ENCODE measurements at regions not wholly inside any gene's neighbourhood (a gene's known extent, or its start where the extent isn't known, plus 50 kb on each side); places are given as distances from the start of the nearest gene placed in this dataset.

- TF ChIP-seq RAD21 (IDR thresholded peaks at IDR 0.05; ENCODE audit: low read depth) = no peak
- TF ChIP-seq CEBPB (IDR thresholded peaks at IDR 0.05) = no peak
- TF ChIP-seq NFIC (IDR thresholded peaks at IDR 0.05) = no peak
- no peak for TF ChIP-seq TEAD4 (IDR thresholded peaks at IDR 0.05)
- no peak for TF ChIP-seq EP300 (IDR thresholded peaks at IDR 0.05; ENCODE audit: borderline replicate concordance)
- no peak for TF ChIP-seq REST (IDR thresholded peaks at IDR 0.05; ENCODE audit: low read depth)
- no peak for TF ChIP-seq YY1 (IDR thresholded peaks at IDR 0.05; ENCODE audit: low read depth)
- no peak for TF ChIP-seq TCF12 (IDR thresholded peaks at IDR 0.05; ENCODE audit: low read depth)
- no peak for TF ChIP-seq TAF1 (IDR thresholded peaks at IDR 0.05; ENCODE audit: low read depth)
- no peak for TF ChIP-seq MAX (IDR thresholded peaks at IDR 0.05)
- TF ChIP-seq EGR1 (IDR thresholded peaks at IDR 0.05) = no peak
- no peak for TF ChIP-seq USF1 (IDR thresholded peaks at IDR 0.05)
- TF ChIP-seq CREB1 (IDR thresholded peaks at IDR 0.05; ENCODE audit: low read depth) = no peak
Observed at GRCh38 chr14:28161040-28161439, 605.5 kb upstream of the FOXG1 start.

- TF ChIP-seq EGR1 (IDR thresholded peaks at IDR 0.05) (no peak), ZBTB7A (IDR thresholded peaks at IDR 0.05; ENCODE audit: low read depth) (no peak), REST (IDR thresholded peaks at IDR 0.05; ENCODE audit: low read depth) (no peak), MAX (IDR thresholded peaks at IDR 0.05) (no peak), YY1 (IDR thresholded peaks at IDR 0.05; ENCODE audit: low read depth) (no peak), EP300 (IDR thresholded peaks at IDR 0.05; ENCODE audit: borderline replicate concordance) (no peak)
Observed at GRCh38 chr14:28163233-28163632, 603.4 kb upstream of the FOXG1 start.

GRCh38 chr14:28163897-28164296 is 602.7 kb upstream of the FOXG1 start:
- TF ChIP-seq EP300 (IDR thresholded peaks at IDR 0.05; ENCODE audit: borderline replicate concordance) = no peak
- no peak for TF ChIP-seq USF1 (IDR thresholded peaks at IDR 0.05)
- no peak for TF ChIP-seq NFIC (IDR thresholded peaks at IDR 0.05)
- no peak for TF ChIP-seq TCF12 (IDR thresholded peaks at IDR 0.05; ENCODE audit: low read depth)
- no peak for TF ChIP-seq TAF1 (IDR thresholded peaks at IDR 0.05; ENCODE audit: low read depth)
- TF ChIP-seq FOXM1 (IDR thresholded peaks at IDR 0.05; ENCODE audit: borderline replicate concordance, low read depth) = no peak
- no peak for TF ChIP-seq TEAD4 (IDR thresholded peaks at IDR 0.05)
- no peak for TF ChIP-seq MAX (IDR thresholded peaks at IDR 0.05)
- no peak for TF ChIP-seq EGR1 (IDR thresholded peaks at IDR 0.05)
- no peak for TF ChIP-seq RAD21 (IDR thresholded peaks at IDR 0.05; ENCODE audit: low read depth)
- TF ChIP-seq ZBTB7A (IDR thresholded peaks at IDR 0.05; ENCODE audit: low read depth) = no peak
- no peak for TF ChIP-seq REST (IDR thresholded peaks at IDR 0.05; ENCODE audit: low read depth)
- TF ChIP-seq CEBPB (IDR thresholded peaks at IDR 0.05) = no peak
- no peak for TF ChIP-seq CREB1 (IDR thresholded peaks at IDR 0.05; ENCODE audit: low read depth)
- TF ChIP-seq YY1 (IDR thresholded peaks at IDR 0.05; ENCODE audit: low read depth) = no peak

GRCh38 chr14:28196878-28197277 is 569.7 kb upstream of the FOXG1 start:
- TF ChIP-seq MAX (IDR thresholded peaks at IDR 0.05) (no peak), CREB1 (IDR thresholded peaks at IDR 0.05; ENCODE audit: low read depth) (no peak), NFIC (IDR thresholded peaks at IDR 0.05) (no peak), EP300 (IDR thresholded peaks at IDR 0.05; ENCODE audit: borderline replicate concordance) (no peak), FOXM1 (IDR thresholded peaks at IDR 0.05; ENCODE audit: borderline replicate concordance, low read depth) (no peak), TEAD4 (IDR thresholded peaks at IDR 0.05) (no peak), TCF12 (IDR thresholded peaks at IDR 0.05; ENCODE audit: low read depth) (no peak), TAF1 (IDR thresholded peaks at IDR 0.05; ENCODE audit: low read depth) (no peak), ZBTB7A (IDR thresholded peaks at IDR 0.05; ENCODE audit: low read depth) (no peak), REST (IDR thresholded peaks at IDR 0.05; ENCODE audit: low read depth) (no peak), EGR1 (IDR thresholded peaks at IDR 0.05) (no peak), RAD21 (IDR thresholded peaks at IDR 0.05; ENCODE audit: low read depth) (no peak), USF1 (IDR thresholded peaks at IDR 0.05) (no peak)
